ENCODE measurements at regions not wholly inside any gene's neighbourhood (a gene's known extent, or its start where the extent isn't known, plus 50 kb on each side); places are given as distances from the start of the nearest gene placed in this dataset.
A peak's percentile ranks its signal among the peaks of the same experiment; 100 is the strongest.
"Not testable (repeated sequence)": the region's sequence is repeated elsewhere in the genome, so short reads cannot be mapped to it uniquely, and the experiment has no call there.

DNA sequence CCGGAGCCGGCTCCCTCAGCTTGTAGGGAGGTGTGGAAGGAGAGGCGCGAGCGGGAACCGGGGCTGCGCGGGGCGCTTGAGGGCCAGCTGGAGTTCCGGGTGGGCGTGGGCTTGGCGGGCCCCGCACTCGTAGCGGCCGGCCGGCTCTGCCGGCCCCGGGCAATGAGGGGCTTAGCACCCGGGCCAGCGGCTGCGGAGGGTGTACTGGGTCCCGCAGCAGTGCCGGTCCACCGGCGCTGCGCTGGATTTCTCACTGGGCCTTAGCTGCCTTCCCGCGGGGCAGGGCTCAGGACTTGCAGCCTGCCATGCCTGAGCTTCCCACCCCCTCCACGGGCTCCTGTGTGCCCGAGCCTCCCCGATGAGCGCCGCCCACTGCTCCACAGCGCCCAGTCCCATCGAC lies 404.3 kb downstream of the ZBBX start:
- not testable (repeated sequence) for DNase-seq

- DNase-seq, result not testable (repeated sequence)
These were observed 412.4 kb downstream of the ZBBX start for GRCh38 chr3:166967714-166968113.

- DNase-seq, result no peak
These were observed 417.2 kb downstream of the ZBBX start for GRCh38 chr3:166962911-166963310.

DNA sequence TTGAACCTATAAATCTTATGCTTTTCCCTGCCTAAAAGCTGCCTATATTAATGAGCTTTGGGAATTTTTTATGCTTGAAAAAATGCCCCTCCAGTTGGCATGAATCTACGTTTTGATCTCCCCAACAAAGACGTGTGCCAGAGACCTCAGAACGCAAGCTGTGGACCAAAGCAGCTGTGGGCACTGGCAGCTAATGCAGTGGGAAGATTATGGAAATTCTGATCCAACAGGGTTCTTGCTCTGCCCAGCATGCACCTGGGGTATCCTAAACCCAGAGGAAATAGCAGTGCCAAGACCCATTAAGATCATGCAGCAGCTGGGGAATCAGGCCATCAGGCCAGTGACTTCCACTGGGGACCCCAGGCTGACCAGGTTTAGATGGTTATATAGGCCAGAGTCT lies 423.0 kb downstream of the ZBBX start:
- peak; percentile 2 for DNase-seq

- DNase-seq, result no peak
These were observed 424.7 kb downstream of the ZBBX start for GRCh38 chr3:166955201-166955939.

DNA sequence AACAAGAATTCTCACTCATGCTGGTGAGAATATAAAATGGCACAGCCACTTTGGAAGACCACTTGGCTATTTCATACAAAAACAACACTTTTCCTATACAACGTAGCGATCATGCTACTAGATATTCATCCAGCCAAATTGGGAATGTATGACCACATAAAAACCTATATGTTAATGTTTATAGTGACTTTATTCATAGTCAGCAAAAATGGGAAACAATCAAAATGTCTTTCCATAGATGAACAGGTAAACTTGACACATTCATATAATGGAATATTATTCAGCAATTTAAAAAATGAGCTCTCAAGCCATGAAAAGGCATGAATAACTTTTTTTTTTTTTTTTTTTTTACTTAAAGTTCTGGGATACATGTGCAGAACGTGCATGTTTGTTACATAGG lies 445.2 kb downstream of the ZBBX start:
- DNase-seq, result no peak

GRCh38 chr3:166917437-166917836 lies 462.7 kb downstream of the ZBBX start:
- no peak for DNase-seq

DNA sequence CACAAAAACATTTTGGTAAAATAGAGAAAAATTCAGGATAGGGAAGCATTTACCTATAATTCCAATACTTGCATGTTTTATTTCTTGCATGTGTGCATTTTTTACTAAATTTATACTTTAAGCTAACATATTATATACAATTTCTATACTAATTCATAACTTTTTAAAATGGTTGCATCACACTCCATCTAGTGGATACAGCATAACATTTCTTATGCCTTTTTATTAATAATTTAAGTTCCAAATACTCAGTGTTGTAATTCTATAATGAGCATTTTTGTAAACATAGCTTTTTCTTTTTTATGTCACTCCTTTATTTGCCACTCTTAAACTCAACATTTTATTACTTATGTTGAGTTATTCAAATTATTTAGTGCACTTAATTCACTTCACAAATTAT lies 477.7 kb downstream of the ZBBX start:
- no peak for DNase-seq

DNA sequence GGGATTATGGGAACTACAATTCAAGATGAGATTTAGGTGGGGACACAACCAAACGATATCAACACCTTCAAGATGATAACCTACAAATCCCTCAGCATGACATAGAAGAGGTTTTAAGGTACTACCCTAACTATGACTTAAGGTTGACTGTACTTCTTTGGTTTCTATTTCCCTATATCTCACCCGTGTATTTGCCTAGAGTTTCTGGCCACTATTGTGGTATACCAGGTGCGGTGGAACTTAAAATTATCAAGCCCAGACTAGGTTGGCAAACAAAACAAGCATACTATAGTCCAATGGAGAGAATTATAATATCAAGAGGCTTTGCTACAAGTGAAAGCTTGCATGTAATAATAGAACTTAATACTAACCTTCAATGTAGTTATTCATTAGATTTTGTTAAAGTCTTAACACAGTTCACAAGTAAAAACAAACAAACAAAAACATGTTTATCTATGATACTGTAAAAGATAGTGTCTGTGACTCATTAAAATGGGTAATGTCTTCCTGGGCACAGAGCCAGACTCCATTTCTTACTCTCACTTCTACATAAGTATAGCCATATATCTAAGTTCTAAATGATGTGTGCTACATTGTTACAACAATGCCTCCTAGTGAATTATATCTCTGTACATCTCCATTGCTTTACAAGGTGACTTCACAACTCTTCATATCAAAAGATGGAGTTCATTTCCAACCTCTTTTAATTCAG lies 479.1 kb downstream of the ZBBX start:
- DNase-seq, result no peak

GRCh38 chr3:166897811-166898210 lies 482.3 kb downstream of the ZBBX start:
- DNase-seq, result no peak

DNA sequence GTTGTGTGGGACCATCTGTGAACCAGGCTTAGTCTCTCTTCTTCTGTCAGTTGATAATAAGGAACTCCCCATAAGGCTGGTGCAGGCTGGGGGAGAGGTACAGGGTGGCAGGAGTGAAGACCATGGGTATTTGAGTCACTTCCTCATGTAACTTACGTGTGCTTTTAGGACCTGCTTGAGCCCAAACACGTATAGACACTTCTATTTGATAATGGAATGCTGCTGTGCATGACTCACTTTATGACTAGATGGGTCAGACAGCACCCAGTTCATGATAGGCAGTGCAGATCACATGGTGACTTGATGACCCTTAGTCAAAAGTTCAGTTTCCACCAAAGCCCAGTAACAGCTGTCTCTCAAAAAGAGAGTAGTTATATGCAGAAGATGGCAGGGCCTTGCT lies 490.9 kb downstream of the ZBBX start:
- no peak for DNase-seq

- no peak for DNase-seq
These were observed 500.4 kb downstream of the ZBBX start for GRCh38 chr3:166879661-166880060.

- peak; percentile 3 for DNase-seq
These were observed 502.1 kb downstream of the ZBBX start for GRCh38 chr3:166877971-166878370.

GRCh38 chr3:166864473-166865467 lies 515.3 kb downstream of the ZBBX start:
- no peak for DNase-seq

GRCh38 chr3:166860217-166860616 lies 519.9 kb downstream of the ZBBX start:
- no peak for DNase-seq

DNA sequence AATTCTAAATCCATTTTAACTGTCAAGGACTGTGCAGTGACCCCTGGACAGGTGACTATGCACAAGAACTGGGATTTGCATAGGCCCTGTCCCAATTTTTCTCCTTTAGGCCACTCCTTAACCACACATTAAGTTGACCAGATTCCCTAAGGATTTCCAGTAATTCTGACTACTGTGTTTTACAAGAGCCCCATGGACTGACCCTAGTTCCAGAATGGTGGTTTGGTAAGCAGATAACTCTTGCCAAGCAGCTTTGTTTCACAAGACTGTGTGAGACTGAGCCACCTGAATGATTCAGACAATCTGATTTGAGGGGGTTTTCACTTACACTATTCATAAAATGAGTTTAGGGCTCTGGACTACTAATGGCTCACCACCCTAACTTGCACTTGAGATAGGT lies 535.8 kb downstream of the ZBBX start:
- DNase-seq, result no peak

GRCh38 chr3:166842784-166843183 lies 537.3 kb downstream of the ZBBX start:
- not testable (repeated sequence) for DNase-seq

GRCh38 chr3:166837535-166837934 lies 542.6 kb downstream of the ZBBX start:
- DNase-seq, result no peak

DNA sequence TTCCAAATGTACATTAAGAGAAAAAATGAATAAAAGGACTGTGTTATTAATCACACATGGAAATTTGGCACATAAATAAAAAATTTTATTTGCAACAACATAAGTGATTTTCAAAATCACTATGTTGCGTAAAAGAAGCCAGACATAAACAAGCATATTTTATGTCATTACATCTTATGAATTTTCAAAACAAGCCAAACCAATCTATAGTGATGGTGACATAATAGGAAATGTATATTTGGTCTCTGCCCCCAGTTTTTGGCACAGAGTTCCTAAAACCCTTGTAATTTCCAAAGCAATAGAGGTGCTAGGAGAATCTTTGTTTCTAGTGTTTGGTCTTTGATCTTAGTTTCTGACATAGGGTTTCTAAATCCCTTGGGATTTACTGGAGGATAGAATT lies 543.3 kb downstream of the ZBBX start:
- no peak for DNase-seq

- no peak for DNase-seq
These were observed 550.2 kb downstream of the ZBBX start for GRCh38 chr3:166829896-166830295.

DNA sequence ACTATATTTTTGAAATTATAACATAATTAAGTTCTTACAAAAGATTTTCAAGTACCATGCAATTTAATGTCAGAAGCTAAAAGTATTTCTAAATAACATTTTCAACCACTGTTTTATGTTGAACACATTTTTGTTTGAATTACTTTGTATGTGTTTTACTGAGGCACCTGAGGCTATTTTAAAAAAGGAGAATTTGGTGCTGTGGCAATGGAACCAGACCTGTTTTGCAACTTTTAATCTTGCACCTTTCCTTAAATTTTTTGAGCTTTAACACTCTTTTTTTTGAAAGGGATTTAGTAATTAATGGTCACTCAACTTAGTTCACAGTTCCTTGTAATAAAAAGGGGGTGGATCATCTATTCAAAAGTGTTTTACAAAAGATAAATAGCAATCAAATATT lies 561.6 kb downstream of the ZBBX start:
- no peak for DNase-seq

DNA sequence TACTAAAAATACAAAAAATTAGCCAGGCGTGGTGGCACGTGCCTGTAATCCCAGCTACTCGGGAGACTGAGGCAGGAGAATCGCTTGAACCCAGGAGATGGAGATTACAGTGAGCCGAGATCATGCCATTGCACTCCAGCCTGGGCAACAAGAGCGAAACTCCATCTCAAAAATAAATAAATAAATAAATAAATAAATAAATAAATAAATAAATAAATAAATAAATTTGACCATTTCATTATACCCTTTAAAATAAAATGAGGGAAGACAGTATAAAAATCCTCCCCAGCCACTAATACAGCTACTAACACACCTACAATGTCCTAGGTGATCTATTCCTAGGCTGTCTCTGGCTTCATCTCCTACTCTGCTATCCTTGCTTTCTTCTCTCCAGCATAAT lies 562.8 kb downstream of the ZBBX start:
- DNase-seq, result not testable (repeated sequence)

Data from hindlimb muscle (tissue), 1 donor.